Neural cell (in vitro differentiated cells): ENCODE measurements at regions not wholly inside any gene's neighbourhood (a gene's known extent, or its start where the extent isn't known, plus 50 kb on each side); places are given as distances from the start of the nearest gene placed in this dataset.

ENCODE experiments used
- H2AFZ ChIP-seq: fragments of 200-600, 300-800 bp; sonication (generic), shearing (Covaris generic); 2 replicates; pipeline ENCODE4 v1.6.0; 2014; ENCODE audit warnings: low read depth, mild to moderate bottlenecking, antibody characterized with exemption, low read length, moderate library complexity
- H3F3A ChIP-seq: fragments of 200-600 bp; shearing (Covaris generic); 2 replicates; pipeline ENCODE4 v1.6.1; 2016; ENCODE audit warnings: mild to moderate bottlenecking, moderate library complexity, mixed read lengths, antibody characterized with exemption, low read length; ENCODE audit not compliant: insufficient read depth, poor library complexity, severe bottlenecking
- H3K27ac ChIP-seq: fragments of 200-600, 300-800 bp; sonication (generic), shearing (Covaris generic); 2 replicates; pipeline ENCODE4 v1.5.1; 2014; ENCODE audit warnings: mild to moderate bottlenecking, low read length, moderate library complexity
- H3K27me3 ChIP-seq: fragments of 300-800, 200-600 bp; sonication (generic), shearing (Covaris generic); 2 replicates; pipeline ENCODE4 v1.6.0; 2014; ENCODE audit warnings: mild to moderate bottlenecking, low read depth, low read length, moderate library complexity; ENCODE audit not compliant: insufficient read depth
- H3K36me3 ChIP-seq: fragments of 300-800, 200-600 bp; sonication (generic), shearing (Covaris generic); 2 replicates; pipeline ENCODE4 v1.5.1; 2014; ENCODE audit warnings: mild to moderate bottlenecking, antibody characterized with exemption, low read length, moderate library complexity; ENCODE audit not compliant: insufficient read depth
- H3K4me2 ChIP-seq: fragments of 300-800, 200-600 bp; sonication (generic), shearing (Covaris generic); 2 replicates; pipeline ENCODE4 v1.6.0; 2014; ENCODE audit warnings: mild to moderate bottlenecking, low read length
- H3K4me3 ChIP-seq: fragments of 300-800, 200-600 bp; sonication (generic), shearing (Covaris generic); 2 replicates; pipeline ENCODE4 v1.5.1; 2014; ENCODE audit warnings: mild to moderate bottlenecking, low read length, moderate library complexity
- H3K79me2 ChIP-seq: fragments of 200-600 bp; shearing (Covaris generic); replicated peaks from 2 replicates; pipeline ENCODE4 v1.6.0; 2014; ENCODE audit warnings: mild to moderate bottlenecking, low read length, moderate library complexity; ENCODE audit not compliant: insufficient read depth
- H3K9ac ChIP-seq: fragments of 300-800, 200-600 bp; sonication (generic), shearing (Covaris generic); 2 replicates; pipeline ENCODE4 v1.6.1; 2016; ENCODE audit warnings: mild to moderate bottlenecking, low read length, mixed read lengths
- H3K9me2 ChIP-seq: fragments of 200-600 bp; shearing (Covaris generic); 2 replicates; pipeline ENCODE4 v1.6.1; 2016; ENCODE audit warnings: mild to moderate bottlenecking, low read length, mixed read lengths; ENCODE audit not compliant: insufficient read depth
- H3K9me3 ChIP-seq: fragments of 200-600, 300-800 bp; sonication (generic), shearing (Covaris generic); 2 replicates; pipeline ENCODE4 v1.6.1; 2016; ENCODE audit warnings: mild to moderate bottlenecking, mixed run types, low read length, moderate library complexity, mixed read lengths
- H4K20me1 ChIP-seq: fragments of 200-600 bp; shearing (Covaris generic); 2 replicates; pipeline ENCODE4 v1.6.1; 2016; ENCODE audit warnings: mild to moderate bottlenecking, mixed run types; ENCODE audit not compliant: insufficient read depth
- CTCF ChIP-seq: fragments of 450-650 bp; IDR thresholded peaks from 2 replicates; pipeline ENCODE4 v1.5.1; 2014; ENCODE audit warnings: antibody characterized with exemption, mild to moderate bottlenecking, moderate library complexity; ENCODE audit not compliant: poor library complexity, severe bottlenecking
- EP300 ChIP-seq: fragments of 450-650 bp; conservative IDR thresholded peaks from 2 replicates; pipeline ENCODE4 v1.6.1; 2014; ENCODE audit warnings: antibody characterized with exemption, mild to moderate bottlenecking, moderate library complexity; ENCODE audit not compliant: poor library complexity, severe bottlenecking
- EZH2 ChIP-seq: fragments of 200-600, 300-800 bp; shearing (Covaris generic), sonication (generic); IDR thresholded peaks from 2 replicates; pipeline ENCODE4 v1.6.1; 2014; ENCODE audit warnings: antibody characterized with exemption, low read length, borderline replicate concordance, mild to moderate bottlenecking; ENCODE audit not compliant: insufficient read depth, poor library complexity, severe bottlenecking
- MXI1 ChIP-seq: fragments of 450-650 bp; conservative IDR thresholded peaks from 2 replicates; pipeline ENCODE4 v1.6.1; 2014; ENCODE audit warnings: antibody characterized with exemption, mild to moderate bottlenecking; ENCODE audit not compliant: poor library complexity, severe bottlenecking
- POLR2AphosphoS5 ChIP-seq: IDR thresholded peaks from 2 replicates; pipeline ENCODE4 v1.6.1; 2012
- RAD21 ChIP-seq: fragments of 450-650 bp; conservative IDR thresholded peaks from 2 replicates; pipeline ENCODE4 v1.6.1; 2014; ENCODE audit warnings: antibody characterized with exemption, mild to moderate bottlenecking, moderate library complexity
- SMC3 ChIP-seq: fragments of 450-650 bp; conservative IDR thresholded peaks from 2 replicates; pipeline ENCODE4 v1.6.1; 2014; ENCODE audit warnings: antibody characterized with exemption, mild to moderate bottlenecking, moderate library complexity; ENCODE audit not compliant: poor library complexity
- TAF1 ChIP-seq: IDR thresholded peaks from 2 replicates; pipeline ENCODE4 v1.6.1; 2012; ENCODE audit warnings: low read depth
- TF ChIP-seq, protein P1 (sequence below): IDR thresholded peaks from 2 replicates; pipeline ENCODE4 v1.6.1; 2012; ENCODE audit warnings: borderline replicate concordance

DNA sequence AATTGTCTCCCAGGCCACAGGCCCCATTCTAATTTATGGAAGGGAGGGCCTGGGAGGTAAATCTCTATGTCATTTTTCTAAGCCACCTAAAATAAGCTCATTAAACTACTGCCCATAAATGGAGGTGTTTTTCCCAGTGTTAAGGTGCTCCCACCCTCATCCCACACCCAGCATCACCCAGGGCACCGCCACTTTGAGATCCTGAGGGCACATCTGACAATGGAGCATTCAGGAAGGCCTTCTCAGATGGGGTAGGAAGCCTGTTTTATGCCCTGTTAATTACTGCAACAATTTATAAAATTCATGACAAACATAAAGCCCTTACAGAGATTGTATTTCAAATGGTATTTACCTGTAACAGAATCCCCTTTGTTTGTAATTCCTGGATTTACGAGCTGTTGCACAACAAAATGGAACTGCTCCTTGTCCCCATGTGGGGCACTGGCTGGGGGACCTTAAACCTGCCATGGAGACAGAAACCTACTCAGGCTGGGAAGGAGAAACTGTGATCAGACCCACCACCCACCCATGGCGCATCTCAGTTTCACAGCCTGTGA, 319.5 kb upstream of the USP24 start:
- no peak overlapping the region for H3K4me2 ChIP-seq
- no peaks in the 10 kb centered on the region for H3K36me3 ChIP-seq
- H4K20me1 ChIP-seq: no peaks in the 10 kb centered on the region
- H2AFZ ChIP-seq: no peak overlapping the region
- no peaks in the 10 kb centered on the region for H3K9me3 ChIP-seq
- TF ChIP-seq CTCF (no peak), MXI1 (no peak), EP300 (no peak), SMC3 (no peak), EZH2 (no peak), POLR2AphosphoS5 (no peak), TAF1 (no peak), RAD21 (no peak)
- TF ChIP-seq, protein P1, sequence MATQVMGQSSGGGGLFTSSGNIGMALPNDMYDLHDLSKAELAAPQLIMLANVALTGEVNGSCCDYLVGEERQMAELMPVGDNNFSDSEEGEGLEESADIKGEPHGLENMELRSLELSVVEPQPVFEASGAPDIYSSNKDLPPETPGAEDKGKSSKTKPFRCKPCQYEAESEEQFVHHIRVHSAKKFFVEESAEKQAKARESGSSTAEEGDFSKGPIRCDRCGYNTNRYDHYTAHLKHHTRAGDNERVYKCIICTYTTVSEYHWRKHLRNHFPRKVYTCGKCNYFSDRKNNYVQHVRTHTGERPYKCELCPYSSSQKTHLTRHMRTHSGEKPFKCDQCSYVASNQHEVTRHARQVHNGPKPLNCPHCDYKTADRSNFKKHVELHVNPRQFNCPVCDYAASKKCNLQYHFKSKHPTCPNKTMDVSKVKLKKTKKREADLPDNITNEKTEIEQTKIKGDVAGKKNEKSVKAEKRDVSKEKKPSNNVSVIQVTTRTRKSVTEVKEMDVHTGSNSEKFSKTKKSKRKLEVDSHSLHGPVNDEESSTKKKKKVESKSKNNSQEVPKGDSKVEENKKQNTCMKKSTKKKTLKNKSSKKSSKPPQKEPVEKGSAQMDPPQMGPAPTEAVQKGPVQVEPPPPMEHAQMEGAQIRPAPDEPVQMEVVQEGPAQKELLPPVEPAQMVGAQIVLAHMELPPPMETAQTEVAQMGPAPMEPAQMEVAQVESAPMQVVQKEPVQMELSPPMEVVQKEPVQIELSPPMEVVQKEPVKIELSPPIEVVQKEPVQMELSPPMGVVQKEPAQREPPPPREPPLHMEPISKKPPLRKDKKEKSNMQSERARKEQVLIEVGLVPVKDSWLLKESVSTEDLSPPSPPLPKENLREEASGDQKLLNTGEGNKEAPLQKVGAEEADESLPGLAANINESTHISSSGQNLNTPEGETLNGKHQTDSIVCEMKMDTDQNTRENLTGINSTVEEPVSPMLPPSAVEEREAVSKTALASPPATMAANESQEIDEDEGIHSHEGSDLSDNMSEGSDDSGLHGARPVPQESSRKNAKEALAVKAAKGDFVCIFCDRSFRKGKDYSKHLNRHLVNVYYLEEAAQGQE: no peak
- H3K4me3 ChIP-seq: no peak overlapping the region
- no peak overlapping the region for H3K9ac ChIP-seq
- no peaks in the 10 kb centered on the region for H3F3A ChIP-seq
- no peak overlapping the region for H3K27ac ChIP-seq
- no peaks in the 10 kb centered on the region for H3K79me2 ChIP-seq
- H3K9me2 ChIP-seq: no peaks in the 10 kb centered on the region
- no peaks in the 10 kb centered on the region for H3K27me3 ChIP-seq

DNA sequence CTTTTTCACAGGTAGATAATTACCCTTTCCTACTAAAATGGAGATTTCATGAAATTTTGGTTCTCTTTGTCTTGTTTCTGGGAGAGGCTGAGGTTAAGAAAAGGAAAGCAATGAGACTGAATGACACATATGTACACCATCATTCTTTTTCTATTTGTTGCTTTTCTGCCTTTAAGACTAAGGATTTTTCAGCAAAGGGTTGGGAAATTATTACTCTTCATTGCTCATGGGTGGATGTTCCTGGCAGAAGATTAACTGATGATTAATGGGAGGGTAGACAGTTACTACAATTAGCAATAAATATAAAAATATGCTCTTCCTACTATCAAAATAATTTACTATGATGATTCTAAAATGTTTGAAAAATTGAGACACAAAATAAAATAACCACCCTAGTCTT, 316.5 kb upstream of the USP24 start:
- Histone ChIP-seq H2AFZ (no peak overlapping the region), H4K20me1 (no peaks in the 10 kb centered on the region), H3F3A (no peaks in the 10 kb centered on the region), H3K27ac (no peak overlapping the region), H3K9me3 (no peaks in the 10 kb centered on the region), H3K4me3 (no peak overlapping the region), H3K79me2 (no peaks in the 10 kb centered on the region), H3K27me3 (no peaks in the 10 kb centered on the region), H3K9me2 (no peaks in the 10 kb centered on the region), H3K9ac (no peak overlapping the region), H3K36me3 (no peaks in the 10 kb centered on the region), H3K4me2 (no peak overlapping the region)
- TF ChIP-seq, protein P1: no peak
- TF ChIP-seq EP300: no peak
- TF ChIP-seq POLR2AphosphoS5: no peak
- TF ChIP-seq TAF1: no peak
- no peak for TF ChIP-seq SMC3
- TF ChIP-seq MXI1: no peak
- TF ChIP-seq EZH2: no peak
- TF ChIP-seq RAD21: no peak
- TF ChIP-seq CTCF: no peak
